SHP77 treated with DMSO at 0.1 percent for 48 hours (cell line): ENCODE measurements at regions not wholly inside any gene's neighbourhood (a gene's known extent, or its start where the extent isn't known, plus 50 kb on each side); places are given as distances from the start of the nearest gene placed in this dataset.

ENCODE experiments used
- DNase-seq: peaks from one replicate; lab custom pipeline; 2025; lab: John Stamatoyannopoulos, UW

DNA sequence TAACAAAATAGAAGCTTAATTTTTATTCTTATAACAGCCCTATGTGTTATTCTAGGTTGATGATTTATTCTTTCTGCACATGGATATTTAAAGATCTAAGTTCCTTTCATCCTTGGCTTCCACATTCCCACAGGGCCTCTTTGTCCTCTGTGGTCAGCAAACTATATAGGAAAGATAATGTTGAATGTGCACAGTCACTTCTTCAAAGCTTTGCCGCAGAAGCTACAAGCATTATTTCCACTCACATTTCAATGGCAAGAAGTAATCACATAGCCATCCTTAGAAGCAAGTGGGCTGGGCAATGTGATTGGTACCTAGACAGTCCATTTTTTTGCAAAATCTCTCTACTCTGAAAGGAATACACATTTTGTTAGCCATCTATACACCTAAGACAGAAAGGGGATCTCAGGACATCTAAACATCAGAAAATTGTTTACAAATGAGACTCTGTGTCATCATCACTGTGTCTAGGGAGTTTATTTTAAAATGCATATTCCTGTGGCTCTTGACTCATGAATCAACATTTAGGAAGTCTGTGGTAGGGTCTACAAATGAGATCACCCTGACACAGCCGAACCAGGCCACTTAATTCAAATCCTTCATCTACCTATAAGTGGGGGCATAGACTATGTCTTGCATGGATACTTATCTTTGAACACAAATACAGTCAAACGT lies 1060.5 kb downstream of the XPNPEP1 start:
- no peak for DNase-seq

DNA sequence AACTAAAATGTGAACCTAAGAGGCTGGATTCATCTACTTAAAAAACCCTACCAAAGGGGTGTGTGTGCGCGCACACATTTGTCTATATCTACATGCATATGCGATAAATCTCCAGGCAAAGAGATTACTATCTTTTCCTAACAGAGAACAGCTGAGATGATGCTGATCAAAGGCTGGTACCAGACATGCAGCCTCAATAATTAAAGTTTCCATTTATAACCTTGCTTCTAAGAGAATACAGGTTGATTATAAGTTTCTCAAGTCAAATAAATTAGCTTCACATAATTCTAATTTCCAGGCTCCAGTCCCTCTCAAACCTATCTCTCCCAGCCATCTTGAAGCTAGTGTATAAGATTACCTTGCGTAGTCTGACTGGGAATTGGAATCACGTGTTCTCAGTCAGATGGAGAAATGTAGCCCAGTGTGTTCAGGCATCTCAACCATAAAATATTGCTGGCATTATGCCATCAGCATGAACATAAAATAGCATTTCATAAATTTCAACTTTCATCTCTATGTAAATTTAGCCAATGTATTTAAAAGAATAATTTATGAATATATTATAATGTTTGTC lies 1062.0 kb downstream of the XPNPEP1 start:
- DNase-seq, result no peak

- DNase-seq, result no peak
These were observed 1071.1 kb downstream of the XPNPEP1 start for GRCh38 chr10:108852211-108852610.

DNA sequence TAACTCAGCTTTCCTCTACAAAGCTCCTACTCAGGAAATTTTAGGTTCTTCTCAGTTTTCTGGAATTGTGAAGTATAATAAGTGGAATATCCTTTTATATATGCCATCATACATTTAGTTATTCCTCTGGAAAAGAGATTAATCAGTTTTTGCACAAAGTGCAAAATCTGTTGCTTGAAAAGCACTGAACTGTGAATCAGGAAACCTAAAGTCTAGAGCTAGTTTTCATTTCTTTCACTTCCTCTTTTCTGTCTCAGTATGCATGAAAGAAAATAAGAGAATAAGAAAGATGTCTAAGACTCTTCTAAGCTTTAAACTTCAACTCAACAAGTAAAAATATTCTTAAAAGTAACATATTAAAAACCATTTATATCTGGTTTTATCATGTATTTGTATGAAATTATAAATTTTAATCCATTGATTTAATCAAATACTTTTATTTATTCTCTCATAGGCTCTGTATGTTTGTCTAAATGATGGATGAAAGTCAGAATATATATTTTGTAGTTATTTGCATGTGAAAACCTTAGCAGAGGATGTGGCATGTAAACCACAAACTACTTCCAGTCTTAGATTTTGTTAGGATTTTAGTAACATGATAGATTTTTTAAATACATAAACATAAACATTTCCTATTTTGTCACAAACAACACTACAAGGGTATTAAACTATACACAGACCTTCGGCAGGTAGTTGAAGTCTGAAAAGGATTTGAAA lies 1073.0 kb downstream of the XPNPEP1 start:
- no peak for DNase-seq

DNA sequence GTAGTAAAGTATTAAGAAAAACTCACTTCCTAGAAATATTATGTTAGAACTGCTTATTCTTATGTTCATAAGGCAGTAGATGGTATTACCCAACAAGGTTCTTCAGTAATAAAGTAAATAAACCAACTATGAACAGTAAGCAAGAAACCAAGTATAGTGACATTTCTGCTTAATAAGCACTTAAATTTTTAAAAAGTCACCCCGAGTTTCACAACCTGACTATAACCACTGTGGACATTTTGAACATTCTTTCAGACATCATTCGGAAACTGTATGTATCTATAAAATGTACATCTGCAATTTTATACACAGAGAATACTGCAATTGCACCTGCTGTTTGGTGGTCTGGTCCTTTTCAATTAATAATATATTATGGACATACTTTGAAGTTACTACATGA lies 1073.6 kb downstream of the XPNPEP1 start:
- no peak for DNase-seq

GRCh38 chr10:108849186-108849585 lies 1074.1 kb downstream of the XPNPEP1 start:
- no peak for DNase-seq

- no peak for DNase-seq
These were observed 1075.3 kb downstream of the XPNPEP1 start for GRCh38 chr10:108848046-108848445.

DNA sequence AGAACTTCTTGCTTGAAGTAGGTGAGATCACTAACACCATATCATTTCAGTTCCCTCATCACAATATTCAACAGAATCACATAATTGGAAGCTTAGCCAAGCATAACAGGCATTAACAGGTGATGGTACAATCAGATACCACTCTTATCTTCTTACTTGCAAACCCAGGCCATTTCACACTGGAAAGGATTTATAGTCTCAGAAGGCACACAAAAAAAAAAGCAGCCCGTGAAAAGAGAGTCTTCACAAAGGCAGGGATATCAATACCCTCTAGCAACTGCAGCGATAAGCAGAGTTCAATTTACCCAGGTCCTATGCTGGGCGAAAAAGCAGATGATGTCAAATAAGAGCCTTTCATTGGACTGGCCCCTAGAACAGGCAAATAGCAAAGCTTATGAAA lies 1082.4 kb downstream of the XPNPEP1 start:
- DNase-seq, result no peak

DNA sequence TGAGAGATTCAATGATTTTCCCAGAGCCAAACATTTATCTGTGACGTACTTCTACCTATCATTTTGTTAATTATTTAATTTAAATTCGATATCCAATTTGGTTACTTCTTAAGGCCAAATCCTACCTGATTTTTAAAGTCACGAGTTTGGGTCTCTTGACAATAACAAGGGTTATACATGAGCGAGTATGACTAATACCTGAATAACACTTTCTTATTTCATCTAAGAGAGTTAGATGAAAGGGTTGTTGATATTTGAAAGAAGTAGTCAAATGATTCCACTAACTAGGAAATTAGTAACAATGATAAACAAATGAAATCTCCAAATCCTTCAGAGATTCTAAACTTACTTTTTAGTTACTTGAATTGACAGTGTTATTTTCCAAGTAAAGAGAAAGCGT lies 1086.9 kb downstream of the XPNPEP1 start:
- no peak for DNase-seq

GRCh38 chr10:108822026-108822425 lies 1101.3 kb downstream of the XPNPEP1 start:
- DNase-seq, result no peak

- DNase-seq, result no peak
These were observed 1104.0 kb downstream of the XPNPEP1 start for GRCh38 chr10:108819302-108819701.

DNA sequence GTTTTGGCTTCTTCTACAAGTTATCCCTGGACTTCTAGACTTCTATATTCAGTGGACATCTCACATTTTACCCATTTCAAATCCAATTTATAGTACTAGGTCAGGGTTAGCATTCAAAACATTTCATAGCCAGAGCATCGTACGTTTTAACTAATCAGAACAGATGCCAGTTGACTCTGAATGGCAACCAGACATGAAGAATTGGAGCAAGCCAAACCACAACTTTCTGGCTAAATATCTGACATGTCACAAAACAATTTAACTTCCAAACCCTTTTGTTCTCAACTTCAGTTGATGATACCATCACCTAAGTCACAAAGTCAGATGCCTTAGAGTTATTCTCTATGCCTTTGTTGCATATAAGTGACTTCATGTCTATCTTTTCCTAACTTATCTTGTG lies 1105.7 kb downstream of the XPNPEP1 start:
- DNase-seq, result no peak

DNA sequence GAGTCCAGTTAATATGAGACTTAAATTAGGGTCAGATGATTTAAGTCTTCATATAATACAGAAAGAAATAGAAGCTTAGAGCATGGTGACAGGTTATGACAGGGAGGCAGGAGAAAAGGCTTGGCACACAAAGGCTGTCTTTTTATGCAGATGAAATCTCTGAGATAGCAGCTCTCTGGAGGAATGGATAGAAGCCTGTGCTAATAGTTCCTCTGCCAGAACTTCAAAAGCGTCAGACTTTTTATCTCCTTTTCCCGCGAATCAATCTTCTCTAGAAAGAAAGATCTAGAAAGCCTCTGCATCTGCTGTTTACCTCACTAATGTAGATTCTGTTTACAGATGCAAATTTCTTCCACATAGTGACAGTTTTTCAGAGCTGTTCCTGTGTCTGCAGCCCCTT lies 1106.2 kb downstream of the XPNPEP1 start:
- no peak for DNase-seq

GRCh38 chr10:108812906-108813305 lies 1110.4 kb downstream of the XPNPEP1 start:
- no peak for DNase-seq

DNA sequence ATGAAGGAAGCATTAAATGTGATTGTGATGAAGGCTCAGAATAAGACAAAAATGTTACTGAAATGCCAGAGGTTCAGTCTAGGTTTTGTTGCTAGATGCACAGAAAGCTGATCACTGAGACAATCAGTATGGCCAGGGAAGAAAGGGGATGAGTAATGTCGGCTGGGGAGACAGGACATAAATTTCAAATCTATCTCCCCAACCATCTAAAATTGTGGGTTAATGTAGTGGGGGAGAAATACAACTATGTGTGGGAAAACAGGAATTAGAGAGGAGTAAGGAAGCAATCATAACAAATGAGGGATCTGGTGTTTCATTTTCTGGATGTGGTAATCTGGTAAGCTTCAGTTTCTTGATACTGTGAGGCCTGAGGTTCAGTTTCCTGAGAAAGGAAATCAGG lies 1111.0 kb downstream of the XPNPEP1 start:
- no peak for DNase-seq

DNA sequence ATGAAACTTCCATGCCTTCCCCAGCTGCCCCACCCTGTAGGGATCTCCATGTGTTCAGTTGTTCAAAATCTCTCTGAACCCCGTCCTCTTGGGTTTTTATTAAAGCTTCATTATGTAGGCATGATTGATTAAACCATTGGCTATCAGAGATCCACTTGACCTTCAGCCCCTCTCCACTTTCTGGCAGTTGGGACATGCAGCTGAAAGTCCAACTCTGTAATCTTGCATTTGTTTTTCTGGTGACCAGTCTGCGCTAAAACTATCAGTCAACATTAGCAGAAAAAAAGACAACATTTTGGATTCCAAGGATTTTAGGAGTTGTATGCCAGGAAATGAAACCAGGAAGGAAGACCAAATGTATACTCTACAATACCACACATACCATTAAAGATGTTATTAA lies 1115.1 kb downstream of the XPNPEP1 start:
- DNase-seq, result no peak

DNA sequence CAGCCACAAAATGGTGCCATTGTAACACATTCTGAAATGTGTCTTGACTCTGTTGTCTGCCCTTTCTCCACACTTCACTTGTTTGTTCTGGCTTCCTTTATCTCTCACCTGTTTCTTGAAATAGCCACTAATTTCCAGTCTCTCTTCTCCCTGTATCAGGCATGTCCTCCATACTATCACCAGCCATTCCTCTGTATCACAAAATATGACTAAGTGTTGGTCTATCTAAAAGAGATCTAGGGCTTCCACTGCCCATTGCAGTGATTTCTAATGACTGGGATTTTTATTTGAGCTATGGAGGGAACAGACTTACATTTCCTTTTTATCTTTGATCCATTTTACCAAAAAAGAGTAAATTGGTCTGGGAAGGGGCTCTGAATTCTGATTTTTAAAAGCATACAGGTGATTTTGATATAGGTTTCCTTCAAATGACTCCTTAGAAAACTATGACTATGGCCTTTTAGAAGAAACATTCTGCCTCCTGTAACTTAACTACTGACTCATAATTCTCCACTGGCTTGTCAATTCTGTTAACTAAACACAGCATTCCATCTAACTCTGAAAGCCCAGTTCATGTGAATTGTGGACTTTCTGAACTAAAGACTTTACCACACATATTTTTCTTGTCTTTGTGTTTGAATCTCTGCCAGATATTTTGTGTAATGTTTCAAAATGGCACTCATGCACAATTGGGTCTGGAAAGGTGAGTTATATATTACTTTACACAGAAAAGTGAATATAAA lies 1121.4 kb downstream of the XPNPEP1 start:
- DNase-seq, result no peak

DNA sequence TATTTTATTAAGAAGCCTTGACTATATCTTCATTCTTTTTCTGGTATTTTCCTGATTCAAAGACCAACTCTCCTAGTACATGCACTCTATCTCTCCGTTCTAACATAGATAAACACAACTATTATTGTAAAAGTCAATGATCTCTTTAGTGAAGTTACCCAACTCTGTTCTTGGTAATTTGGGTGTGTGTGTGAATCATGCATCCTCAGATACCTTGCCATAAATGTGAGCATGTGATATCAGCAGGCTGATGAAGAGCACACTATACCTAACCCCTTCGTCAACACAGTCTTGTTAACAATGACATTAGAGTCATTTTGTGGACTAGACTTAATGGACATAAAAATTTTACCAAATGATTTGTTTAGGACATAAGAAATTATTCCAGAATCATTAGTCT lies 1122.1 kb downstream of the XPNPEP1 start:
- no peak for DNase-seq

DNA sequence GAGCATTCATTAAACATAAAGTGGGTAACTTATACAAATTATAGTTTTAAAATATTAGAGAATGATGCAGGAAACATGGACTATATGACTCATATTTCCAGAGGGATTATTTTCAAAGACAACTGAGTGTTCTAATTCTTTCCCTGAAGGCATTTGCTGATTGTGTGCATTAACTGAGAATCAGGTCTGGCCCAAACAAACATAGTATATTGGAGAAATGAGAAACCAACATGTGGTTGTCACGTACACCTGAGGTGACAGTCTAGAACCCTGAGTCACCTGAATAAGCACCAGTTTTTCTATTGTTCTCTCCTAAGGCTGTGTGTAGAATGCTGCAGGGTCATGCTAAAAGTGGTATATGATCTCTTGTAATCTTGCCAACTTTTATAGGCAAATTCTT lies 1125.7 kb downstream of the XPNPEP1 start:
- no peak for DNase-seq

DNA sequence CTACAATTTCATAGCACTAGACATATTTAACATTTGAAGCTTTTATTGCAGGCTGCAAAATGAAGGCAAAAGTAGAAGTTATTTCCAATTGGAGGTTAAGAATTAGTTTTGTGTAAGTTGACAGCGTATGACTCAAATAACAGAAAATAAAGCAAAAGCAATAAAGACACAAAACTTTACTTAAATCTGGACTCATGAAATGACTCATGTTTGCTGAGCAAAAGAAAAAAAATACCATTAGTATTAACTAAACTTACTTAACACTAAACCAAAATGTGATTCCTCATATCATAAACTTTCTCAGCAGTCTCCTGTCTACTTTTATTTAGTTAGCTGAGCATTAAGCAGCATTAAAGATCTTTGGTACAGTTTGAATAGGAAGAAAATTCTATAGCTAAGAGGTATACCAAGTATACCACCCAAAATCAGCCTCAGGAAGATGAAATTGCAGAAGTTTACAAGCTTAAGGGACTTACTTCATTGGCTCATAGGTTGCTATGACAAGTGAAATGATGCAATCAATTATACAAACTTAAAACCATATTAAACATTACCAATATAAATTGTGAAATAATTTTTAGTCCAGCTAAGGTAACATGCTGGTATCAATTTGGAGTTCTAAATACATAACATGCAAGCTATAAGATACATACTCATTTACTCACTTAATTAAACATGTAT lies 1131.4 kb downstream of the XPNPEP1 start:
- no peak for DNase-seq

GRCh38 chr10:108791030-108791429 lies 1132.3 kb downstream of the XPNPEP1 start:
- no peak for DNase-seq

DNA sequence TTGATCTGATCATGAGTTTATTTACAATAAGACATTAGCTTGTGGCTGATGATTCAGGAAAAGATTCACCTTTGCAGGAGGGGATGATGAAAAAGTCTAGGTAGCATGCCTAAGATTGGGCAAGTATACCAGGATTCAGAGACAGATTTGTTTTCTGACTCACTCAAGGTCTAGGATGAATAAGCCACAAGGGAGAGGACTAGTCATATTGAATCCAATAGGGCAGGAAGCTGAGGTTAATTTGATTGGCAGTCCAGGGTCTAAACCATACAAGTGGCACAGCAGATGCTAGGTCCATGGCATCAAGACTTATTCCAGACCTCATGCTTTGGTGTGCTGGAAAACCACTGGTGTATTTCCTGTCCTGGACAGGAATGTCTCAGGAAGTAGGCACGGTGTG lies 1133.4 kb downstream of the XPNPEP1 start:
- DNase-seq, result no peak
